HG02970 (cell line): ENCODE measurements at regions not wholly inside any gene's neighbourhood (a gene's known extent, or its start where the extent isn't known, plus 50 kb on each side); places are given as distances from the start of the nearest gene placed in this dataset.

Experiments used
- ATAC-seq: cut with Tn5 transposase; IDR thresholded peaks from one replicate; pipeline ENCODE4 v1.9.1; 2021; ENCODE audit warnings: mild to moderate bottlenecking, moderate library complexity, moderate number of reproducible peaks; ENCODE audit not compliant: unreplicated experiment, low FRiP score

- ATAC-seq, result no peak
Measured at GRCh38 chr13:73440296-73440895, 381.6 kb downstream of the KLF5 start.

GRCh38 chr13:73433890-73434289, 375.1 kb downstream of the KLF5 start:
- no peak for ATAC-seq

GRCh38 chr13:73433458-73433857, 374.7 kb downstream of the KLF5 start:
- no peak for ATAC-seq

- ATAC-seq, result no peak
Measured at GRCh38 chr13:73429701-73430100, 370.9 kb downstream of the KLF5 start.

GRCh38 chr13:73428706-73429105, 369.9 kb downstream of the KLF5 start:
- ATAC-seq, result no peak

GRCh38 chr13:73428137-73428536, 369.3 kb downstream of the KLF5 start:
- ATAC-seq, result no peak

- ATAC-seq, result no peak
Measured at GRCh38 chr13:73422973-73423372, 364.2 kb downstream of the KLF5 start.

- ATAC-seq, result no peak
Measured at GRCh38 chr13:73421310-73421912, 362.6 kb downstream of the KLF5 start.

- ATAC-seq, result no peak
Measured at GRCh38 chr13:73419186-73419585, 360.4 kb downstream of the KLF5 start.

GRCh38 chr13:73417012-73417615, 358.3 kb downstream of the KLF5 start:
- no peak for ATAC-seq

GRCh38 chr13:73416093-73416492, 357.3 kb downstream of the KLF5 start:
- no peak for ATAC-seq

GRCh38 chr13:73413656-73414055, 354.9 kb downstream of the KLF5 start:
- ATAC-seq, result no peak

- ATAC-seq, result no peak
Measured at GRCh38 chr13:73412933-73413332, 354.1 kb downstream of the KLF5 start.

GRCh38 chr13:73411067-73411809, 352.4 kb downstream of the KLF5 start:
- no peak for ATAC-seq

GRCh38 chr13:73406454-73406853, 347.6 kb downstream of the KLF5 start:
- ATAC-seq, result no peak

GRCh38 chr13:73404581-73404980, 345.8 kb downstream of the KLF5 start:
- ATAC-seq, result no peak

GRCh38 chr13:73403355-73404120, 344.7 kb downstream of the KLF5 start:
- ATAC-seq, result no peak

- ATAC-seq, result no peak
Measured at GRCh38 chr13:73401769-73402168, 343.0 kb downstream of the KLF5 start.

GRCh38 chr13:73399347-73400216, 340.8 kb downstream of the KLF5 start:
- no peak for ATAC-seq
